OCI-LY1 (cell line): ENCODE measurements at regions not wholly inside any gene's neighbourhood (a gene's known extent, or its start where the extent isn't known, plus 50 kb on each side); places are given as distances from the start of the nearest gene placed in this dataset.
"Not testable (repeated sequence)": the region's sequence is repeated elsewhere in the genome, so short reads cannot be mapped to it uniquely, and the experiment has no call there.

Experiments used
- H2AFZ ChIP-seq: fragments of 200-600 bp; sonication (generic), shearing (Covaris generic); 2 replicates; pipeline ENCODE4 v1.6.0; 2014; ENCODE audit warnings: antibody characterized with exemption, mild to moderate bottlenecking, low read length
- H3F3A ChIP-seq: fragments of 200-600 bp; sonication (generic), shearing (Covaris generic); 2 replicates; pipeline ENCODE4 v1.6.0; 2014; ENCODE audit warnings: mild to moderate bottlenecking, antibody characterized with exemption, low read length, moderate library complexity; ENCODE audit not compliant: insufficient read depth
- H3K27ac ChIP-seq: fragments of 200-600 bp; sonication (generic); 2 replicates; pipeline ENCODE4 v1.5.1; 2014; ENCODE audit warnings: low read length, mixed run types, mild to moderate bottlenecking, low read depth; ENCODE audit not compliant: poor library complexity, severe bottlenecking
- H3K27me3 ChIP-seq: fragments of 200-600 bp; sonication (generic); 2 replicates; pipeline ENCODE4 v1.6.0; 2014; ENCODE audit warnings: antibody characterized with exemption, mild to moderate bottlenecking, low read length, moderate library complexity; ENCODE audit not compliant: insufficient read depth
- H3K36me3 ChIP-seq: fragments of 200-600 bp; sonication (generic); 2 replicates; pipeline ENCODE4 v1.6.1; 2014; ENCODE audit warnings: mild to moderate bottlenecking, antibody characterized with exemption, low read length, moderate library complexity, mixed read lengths; ENCODE audit not compliant: insufficient read depth
- H3K4me1 ChIP-seq: fragments of 200-600 bp; sonication (generic); 2 replicates; pipeline ENCODE4 v1.5.1; 2014; ENCODE audit warnings: mild to moderate bottlenecking, low read length, moderate library complexity; ENCODE audit not compliant: insufficient read depth, severe bottlenecking
- H3K4me2 ChIP-seq: fragments of 200-600 bp; sonication (generic), shearing (Covaris generic); 2 replicates; pipeline ENCODE4 v1.6.1; 2014; ENCODE audit warnings: low read length
- H3K4me3 ChIP-seq: fragments of 200-600 bp; sonication (generic); 2 replicates; pipeline ENCODE4 v1.5.1; 2014; ENCODE audit warnings: low read length, low read depth, mild to moderate bottlenecking, mixed read lengths; ENCODE audit not compliant: poor library complexity, severe bottlenecking
- H3K79me2 ChIP-seq: fragments of 200-600 bp; shearing (Covaris generic); 2 replicates; pipeline ENCODE4 v1.6.1; 2016; ENCODE audit warnings: mixed run types, low read length, mixed read lengths; ENCODE audit not compliant: insufficient read depth
- H3K9ac ChIP-seq: fragments of 200-600 bp; sonication (generic), shearing (Covaris generic); 2 replicates; pipeline ENCODE4 v1.6.1; 2014; ENCODE audit warnings: mild to moderate bottlenecking, low read length, mixed read lengths
- H3K9me2 ChIP-seq: fragments of 200-600 bp; sonication (generic), shearing (Covaris generic); 2 replicates; pipeline ENCODE4 v1.6.1; 2014; ENCODE audit warnings: low read depth, mild to moderate bottlenecking, low read length, mixed read lengths
- H3K9me3 ChIP-seq: fragments of 200-600 bp; shearing (Covaris generic); 2 replicates; pipeline ENCODE4 v1.6.1; 2014; ENCODE audit warnings: low read length, mixed read lengths
- H4K20me1 ChIP-seq: fragments of 200-600 bp; sonication (generic), shearing (Covaris generic); 2 replicates; pipeline ENCODE4 v1.6.0; 2016; ENCODE audit warnings: mild to moderate bottlenecking, low read length; ENCODE audit not compliant: insufficient read depth
- CTCF ChIP-seq: fragments of 200-600 bp; sonication (generic), shearing (Covaris generic); IDR thresholded peaks from 2 replicates; pipeline ENCODE4 v1.5.1; 2017; ENCODE audit warnings: mild to moderate bottlenecking, antibody characterized with exemption, low read length, moderate library complexity, mixed read lengths
- EZH2 ChIP-seq: fragments of 200-600 bp; sonication (generic), shearing (Covaris generic); IDR thresholded peaks from 2 replicates; pipeline ENCODE4 v1.8.0; 2017; ENCODE audit warnings: borderline replicate concordance, mixed run types, mild to moderate bottlenecking, antibody characterized with exemption, low read length, moderate library complexity, mixed read lengths

- H3K79me2 ChIP-seq, result no peaks in the 10 kb centered on the region
- H3K9me2 ChIP-seq, result no peaks in the 10 kb centered on the region
- H3K9ac ChIP-seq, result no peak overlapping the region
- H3K4me1 ChIP-seq, result no peaks in the 10 kb centered on the region
- H3K36me3 ChIP-seq, result no peaks in the 10 kb centered on the region
- H4K20me1 ChIP-seq, result no peaks in the 10 kb centered on the region
- no peaks in the 10 kb centered on the region for H3F3A ChIP-seq
- TF ChIP-seq EZH2 (no peak), CTCF (no peak)
- no peak overlapping the region for H3K4me2 ChIP-seq
- H3K4me3 ChIP-seq, result no peak overlapping the region
- no peak overlapping the region for H2AFZ ChIP-seq
- no peaks in the 10 kb centered on the region for H3K27me3 ChIP-seq
- H3K9me3 ChIP-seq, result no peaks in the 10 kb centered on the region
- no peak overlapping the region for H3K27ac ChIP-seq
Measured at GRCh38 chr7:113306302-113306701, 187.9 kb upstream of the SMIM30 start.

- H3K36me3 ChIP-seq, result no peaks in the 10 kb centered on the region
- no peaks in the 10 kb centered on the region for H3K4me1 ChIP-seq
- H3K9ac ChIP-seq, result no peak overlapping the region
- H3K79me2 ChIP-seq, result no peaks in the 10 kb centered on the region
- H4K20me1 ChIP-seq, result no peaks in the 10 kb centered on the region
- no peak overlapping the region for H3K4me2 ChIP-seq
- no peaks in the 10 kb centered on the region for H3K27me3 ChIP-seq
- H3K27ac ChIP-seq, result no peak overlapping the region
- TF ChIP-seq CTCF (no peak), EZH2 (no peak)
- no peaks in the 10 kb centered on the region for H3K9me2 ChIP-seq
- H3F3A ChIP-seq, result no peaks in the 10 kb centered on the region
- H3K4me3 ChIP-seq, result no peak overlapping the region
- no peaks in the 10 kb centered on the region for H3K9me3 ChIP-seq
- H2AFZ ChIP-seq, result no peak overlapping the region
Measured at GRCh38 chr7:113304104-113304503, 185.8 kb upstream of the SMIM30 start.

GRCh38 chr7:113303388-113303787 is 185.0 kb upstream of the SMIM30 start:
- not testable (repeated sequence) for H3K9me2 ChIP-seq, H2AFZ ChIP-seq, H3K27me3 ChIP-seq, H3K4me2 ChIP-seq, H3K27ac ChIP-seq, H3K9me3 ChIP-seq, H3K4me3 ChIP-seq, H4K20me1 ChIP-seq, H3K4me1 ChIP-seq, H3K79me2 ChIP-seq, H3F3A ChIP-seq, H3K9ac ChIP-seq, H3K36me3 ChIP-seq

DNA sequence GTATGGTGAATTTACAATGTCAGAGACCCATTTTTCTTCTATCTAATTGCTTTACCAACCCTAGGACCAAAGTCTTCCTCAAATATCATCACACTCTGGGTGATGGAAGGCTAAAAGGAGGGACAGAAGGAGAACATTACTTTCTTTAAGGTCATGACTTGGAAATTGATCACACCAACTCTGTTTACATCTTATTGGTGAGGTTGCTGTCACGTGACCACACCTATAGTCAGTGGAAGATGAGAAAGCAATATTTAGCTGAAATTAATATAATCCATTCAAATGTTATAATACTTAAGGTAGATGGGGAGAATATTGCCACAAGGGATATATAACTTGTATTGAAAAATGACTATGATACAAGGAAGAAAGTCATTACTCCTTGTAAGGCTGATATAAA is 183.6 kb upstream of the SMIM30 start:
- no peak overlapping the region for H3K27ac ChIP-seq
- TF ChIP-seq EZH2 (no peak), CTCF (no peak)
- H2AFZ ChIP-seq, result no peak overlapping the region
- H3K4me2 ChIP-seq, result no peak overlapping the region
- H3K4me3 ChIP-seq, result no peak overlapping the region
- no peaks in the 10 kb centered on the region for H3K27me3 ChIP-seq
- no peaks in the 10 kb centered on the region for H3F3A ChIP-seq
- H3K36me3 ChIP-seq, result no peaks in the 10 kb centered on the region
- no peak overlapping the region for H3K9ac ChIP-seq
- H3K4me1 ChIP-seq, result no peaks in the 10 kb centered on the region
- H3K9me3 ChIP-seq, result no peaks in the 10 kb centered on the region
- no peaks in the 10 kb centered on the region for H3K9me2 ChIP-seq
- H3K79me2 ChIP-seq, result no peaks in the 10 kb centered on the region
- H4K20me1 ChIP-seq, result no peaks in the 10 kb centered on the region
